Stimulated activated naive CD4-positive, alpha-beta T cell treated with Interleukin-2 at 50 U/mL for 16 hours (primary cell): ENCODE measurements at regions not wholly inside any gene's neighbourhood (a gene's known extent, or its start where the extent isn't known, plus 50 kb on each side); places are given as distances from the start of the nearest gene placed in this dataset.

Source experiments
- DNase-seq: peaks from one replicate; lab custom pipeline; 2025; lab: John Stamatoyannopoulos, UW

- no peak for DNase-seq
Observed at GRCh38 chr5:163357636-163358035, 79.8 kb upstream of the CCNG1 start.

GRCh38 chr5:163360656-163361055, 76.7 kb upstream of the CCNG1 start:
- no peak for DNase-seq

DNA sequence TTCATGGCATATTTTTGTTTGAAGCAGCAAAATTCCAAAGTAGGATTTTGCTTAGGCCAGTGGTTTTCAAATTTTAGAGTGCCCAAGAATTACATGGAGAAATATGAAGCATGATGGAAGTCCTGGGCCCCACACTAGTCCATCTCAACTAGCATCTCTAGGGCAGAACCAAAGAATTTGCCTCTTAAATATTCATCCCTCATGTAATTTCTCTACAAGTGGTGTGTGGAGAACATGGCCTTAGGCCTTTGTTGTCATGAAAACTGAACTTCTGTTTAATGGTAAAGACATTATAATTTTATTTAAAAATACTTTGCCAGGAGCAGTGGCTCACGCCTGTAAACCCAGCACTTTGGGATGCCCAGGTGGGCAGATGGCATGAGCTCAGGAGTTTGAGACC, 75.9 kb upstream of the CCNG1 start:
- no peak for DNase-seq

GRCh38 chr5:163362840-163363371, 74.5 kb upstream of the CCNG1 start:
- DNase-seq: no peak

DNA sequence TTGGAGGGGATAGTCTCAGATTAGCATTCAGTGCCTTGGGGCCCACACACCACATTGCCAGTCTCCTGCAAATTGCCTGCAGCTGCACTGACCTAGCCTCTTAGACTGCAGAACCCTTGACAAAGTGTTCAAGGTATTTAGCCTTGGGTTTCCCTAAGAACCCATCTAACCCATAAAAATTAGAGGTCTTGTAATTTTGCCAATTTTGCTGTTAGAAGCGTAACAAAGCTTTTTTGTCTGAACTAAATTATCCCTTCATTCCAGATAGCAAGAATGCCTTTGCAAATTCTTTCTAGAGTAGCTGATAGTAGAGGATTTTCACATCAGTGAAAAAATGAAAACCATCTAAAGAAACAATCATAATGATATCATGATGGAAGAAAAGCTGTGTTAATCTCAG, 74.0 kb upstream of the CCNG1 start:
- DNase-seq: no peak

DNA sequence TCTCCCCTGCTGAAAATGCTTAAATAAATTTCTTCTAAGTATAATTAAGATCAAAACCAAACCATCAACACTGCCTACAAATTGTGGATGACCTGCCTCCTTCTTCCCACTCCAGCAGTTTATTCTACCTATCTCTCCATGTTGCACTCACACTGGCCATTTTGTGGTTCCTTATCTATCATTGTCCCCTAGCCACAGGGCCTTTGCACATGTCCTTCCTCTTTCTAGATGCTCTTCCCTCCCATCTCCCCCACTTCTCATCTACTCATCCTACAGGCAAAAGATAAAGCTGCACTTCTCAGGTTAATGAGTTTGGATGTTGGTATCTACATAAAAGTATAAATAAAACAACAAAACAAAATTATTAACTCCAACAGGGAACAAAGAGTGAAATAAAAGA, 70.6 kb upstream of the CCNG1 start:
- no peak for DNase-seq

GRCh38 chr5:163369776-163370385, 67.5 kb upstream of the CCNG1 start:
- DNase-seq: no peak

- DNase-seq: no peak
Observed at GRCh38 chr5:163373436-163374084, 63.8 kb upstream of the CCNG1 start.

GRCh38 chr5:163377982-163378381, 59.4 kb upstream of the CCNG1 start:
- DNase-seq: no peak

- DNase-seq: no peak
Observed at GRCh38 chr5:163379298-163380155, 57.9 kb upstream of the CCNG1 start.

DNA sequence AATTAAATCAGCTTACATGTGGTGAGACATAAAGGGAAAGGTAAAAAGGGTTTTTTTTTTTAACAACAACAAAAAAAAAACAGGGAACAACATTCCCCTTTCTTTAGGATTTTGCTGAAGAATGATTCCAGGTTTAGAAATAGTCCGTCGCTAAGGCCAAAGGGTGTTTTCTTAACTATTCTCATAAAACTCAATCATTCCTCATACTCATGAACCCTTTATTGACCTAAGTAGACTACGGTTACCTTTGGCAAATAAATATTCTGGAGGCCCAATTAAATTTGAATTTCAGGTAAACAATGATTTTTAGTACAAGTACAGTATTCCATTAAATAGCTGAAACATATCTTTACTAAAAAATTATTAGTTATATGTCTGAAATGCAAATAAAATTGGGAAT, 55.6 kb upstream of the CCNG1 start:
- no peak for DNase-seq

DNA sequence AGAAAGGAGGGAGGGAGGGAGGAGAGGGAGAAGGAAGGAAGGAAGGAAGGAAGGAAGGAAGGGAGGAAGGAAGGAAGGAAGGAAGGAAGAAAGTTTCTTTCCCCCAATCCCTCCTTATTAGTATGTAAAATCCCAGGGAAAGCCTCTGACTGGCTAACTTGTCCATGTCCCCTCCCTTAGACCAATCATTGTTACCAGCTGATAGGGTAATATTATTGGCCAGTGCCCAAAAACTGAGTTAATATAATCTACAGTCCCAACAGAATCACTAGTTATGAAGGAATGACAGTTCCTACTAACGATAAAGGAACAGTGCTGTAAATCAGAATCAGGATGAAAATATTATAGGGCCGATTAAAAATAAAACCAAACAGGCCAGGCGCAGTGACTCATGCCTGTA, 53.6 kb upstream of the CCNG1 start:
- no peak for DNase-seq

- DNase-seq: no peak
Observed at GRCh38 chr5:163384669-163385068, 52.7 kb upstream of the CCNG1 start.

- DNase-seq: no peak
Observed at GRCh38 chr5:163385271-163385670, 52.1 kb upstream of the CCNG1 start.

- no peak for DNase-seq
Observed at GRCh38 chr5:163385824-163386223, 51.6 kb upstream of the CCNG1 start.

DNA sequence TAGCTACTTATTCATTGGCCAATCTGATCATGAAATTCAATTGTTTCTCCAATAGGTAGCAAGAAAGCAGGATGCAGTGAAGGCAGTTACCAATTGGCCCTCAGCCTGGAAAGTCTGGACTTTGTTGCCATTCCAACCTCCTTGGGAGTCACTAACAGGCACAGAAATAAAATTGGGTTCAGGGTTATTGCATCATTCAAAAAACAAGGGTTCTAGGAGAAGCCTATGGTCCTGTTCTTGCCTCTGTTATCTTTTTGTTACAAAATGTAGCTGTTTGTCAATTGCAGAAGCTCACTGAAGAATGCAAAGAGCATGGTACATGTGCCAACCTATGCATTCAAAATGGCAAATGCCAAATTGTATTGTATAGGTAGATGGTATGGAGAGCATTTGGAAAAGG, 51.0 kb upstream of the CCNG1 start:
- DNase-seq: no peak

DNA sequence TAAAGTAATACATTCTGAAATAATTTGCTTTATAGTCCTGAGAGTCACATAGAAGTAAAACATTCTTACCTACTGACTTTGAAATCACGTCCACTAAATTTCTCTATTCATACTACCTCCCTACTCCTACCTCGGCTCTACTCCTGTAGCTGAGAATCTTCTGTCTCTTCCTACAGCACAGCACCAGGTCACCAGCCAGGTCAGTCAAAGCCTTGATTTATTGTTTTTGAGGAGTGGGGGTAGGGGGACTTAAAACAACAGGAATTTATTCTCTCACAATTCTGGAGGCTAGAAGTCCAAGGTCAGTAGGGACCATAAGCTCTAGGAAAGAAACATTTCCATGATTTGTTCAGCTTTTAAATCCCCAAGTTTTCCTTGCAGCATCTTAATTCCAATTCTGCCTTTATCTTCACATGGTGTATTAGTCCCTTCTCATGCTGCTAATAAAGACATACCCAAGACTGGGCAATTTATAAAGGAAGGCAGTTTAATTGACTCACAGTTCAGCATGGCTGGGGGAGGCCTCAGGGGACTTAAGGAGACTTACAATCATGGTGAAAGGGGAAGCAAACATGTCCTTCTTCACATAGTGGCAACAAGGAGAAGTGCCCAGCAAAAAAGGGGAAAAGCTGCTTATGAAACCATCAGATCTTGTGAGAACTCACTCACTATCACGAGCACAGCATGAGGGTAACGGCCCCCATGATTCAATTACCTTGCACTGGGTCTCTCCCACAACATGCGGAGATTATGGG, 49.6 kb upstream of the CCNG1 start:
- DNase-seq: no peak
